Progenitor cell of endocrine pancreas (in vitro differentiated cells): ENCODE measurements at regions not wholly inside any gene's neighbourhood (a gene's known extent, or its start where the extent isn't known, plus 50 kb on each side); places are given as distances from the start of the nearest gene placed in this dataset.

Source experiments
- DNase-seq: peaks from one replicate; pipeline ENCODE4 v3.0.0; 2021; ENCODE audit warnings: low spot score; ENCODE audit not compliant: unreplicated experiment
- H3K27ac Mint-ChIP-seq: 2 replicates; pipeline ENCODE4 v1.8.0; 2021; ENCODE audit warnings: mild to moderate bottlenecking, moderate library complexity, mixed read lengths
- H3K27me3 Mint-ChIP-seq: 2 replicates; pipeline ENCODE4 v1.8.0; 2021; ENCODE audit warnings: mixed read lengths
- H3K36me3 Mint-ChIP-seq: 2 replicates; pipeline ENCODE4 v1.8.0; 2022; ENCODE audit warnings: mixed read lengths; ENCODE audit not compliant: insufficient read depth
- H3K4me1 Mint-ChIP-seq: 2 replicates; pipeline ENCODE4 v1.8.0; 2021; ENCODE audit warnings: low read depth, mixed read lengths
- H3K4me3 Mint-ChIP-seq: 2 replicates; pipeline ENCODE4 v1.8.0; 2021; ENCODE audit warnings: low read depth, mild to moderate bottlenecking, moderate library complexity, mixed read lengths
- H3K9me3 Mint-ChIP-seq: 2 replicates; pipeline ENCODE4 v1.8.0; 2021; ENCODE audit warnings: low read depth, mixed read lengths
- TF ChIP-seq, protein P1 (sequence below): fragments of 200-600 bp; sonication (generic); IDR thresholded peaks from one replicate; pipeline ENCODE4 v1.5.0; 2021; ENCODE audit warnings: antibody characterized with exemption, mild to moderate bottlenecking; ENCODE audit not compliant: unreplicated experiment

DNA sequence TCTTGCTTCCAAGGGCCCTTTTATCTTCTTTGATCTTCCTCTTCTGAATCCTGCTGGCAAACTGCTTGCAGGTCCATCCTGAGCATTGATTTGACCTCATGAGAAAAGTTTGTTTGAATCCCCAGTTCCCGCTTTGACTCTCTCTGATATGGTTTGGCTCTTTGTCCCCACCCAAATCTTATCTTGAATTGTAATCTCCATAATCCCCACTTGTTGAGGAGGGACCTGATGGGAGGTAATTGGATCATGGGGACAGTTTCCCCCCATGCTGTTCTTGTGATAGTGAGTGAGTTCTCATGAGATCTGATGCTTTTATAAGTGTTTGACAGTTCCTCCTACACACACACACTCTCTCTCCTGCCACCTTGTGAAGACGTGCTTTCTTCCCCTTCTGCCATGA lies 126.6 kb upstream of the ARHGAP20 start:
- DNase-seq = no peak
- no peak overlapping the region for H3K4me3 Mint-ChIP-seq
- TF ChIP-seq, protein P1, sequence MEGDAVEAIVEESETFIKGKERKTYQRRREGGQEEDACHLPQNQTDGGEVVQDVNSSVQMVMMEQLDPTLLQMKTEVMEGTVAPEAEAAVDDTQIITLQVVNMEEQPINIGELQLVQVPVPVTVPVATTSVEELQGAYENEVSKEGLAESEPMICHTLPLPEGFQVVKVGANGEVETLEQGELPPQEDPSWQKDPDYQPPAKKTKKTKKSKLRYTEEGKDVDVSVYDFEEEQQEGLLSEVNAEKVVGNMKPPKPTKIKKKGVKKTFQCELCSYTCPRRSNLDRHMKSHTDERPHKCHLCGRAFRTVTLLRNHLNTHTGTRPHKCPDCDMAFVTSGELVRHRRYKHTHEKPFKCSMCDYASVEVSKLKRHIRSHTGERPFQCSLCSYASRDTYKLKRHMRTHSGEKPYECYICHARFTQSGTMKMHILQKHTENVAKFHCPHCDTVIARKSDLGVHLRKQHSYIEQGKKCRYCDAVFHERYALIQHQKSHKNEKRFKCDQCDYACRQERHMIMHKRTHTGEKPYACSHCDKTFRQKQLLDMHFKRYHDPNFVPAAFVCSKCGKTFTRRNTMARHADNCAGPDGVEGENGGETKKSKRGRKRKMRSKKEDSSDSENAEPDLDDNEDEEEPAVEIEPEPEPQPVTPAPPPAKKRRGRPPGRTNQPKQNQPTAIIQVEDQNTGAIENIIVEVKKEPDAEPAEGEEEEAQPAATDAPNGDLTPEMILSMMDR = no peak
- peaks cover 7% of the 10 kb centered on the region for H3K9me3 Mint-ChIP-seq
- H3K4me1 Mint-ChIP-seq = no peaks in the 10 kb centered on the region
- H3K27ac Mint-ChIP-seq = no peak overlapping the region
- H3K27me3 Mint-ChIP-seq = peaks cover 11% of the 10 kb centered on the region
- H3K36me3 Mint-ChIP-seq = no peaks in the 10 kb centered on the region

DNA sequence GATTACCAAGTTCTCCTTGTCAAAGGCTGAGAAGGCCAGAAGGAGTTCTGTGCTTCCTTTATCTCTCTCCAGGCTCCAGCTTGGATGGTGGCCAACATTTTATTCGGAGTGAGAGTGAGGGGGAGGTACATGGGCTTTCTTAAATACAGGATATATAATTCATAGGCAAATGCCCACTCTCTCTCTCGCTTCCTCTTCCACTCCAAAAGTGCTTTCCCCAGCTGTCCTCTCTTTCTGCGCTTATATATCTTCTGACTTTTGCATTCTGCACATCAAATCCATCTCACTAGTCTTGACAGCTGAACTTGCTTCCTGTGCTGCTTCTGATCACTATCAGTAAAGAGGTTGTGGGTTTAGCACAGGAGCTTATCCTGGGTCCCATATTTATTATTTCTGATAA lies 125.4 kb upstream of the ARHGAP20 start:
- TF ChIP-seq, protein P1 = no peak
- peaks cover 5% of the 10 kb centered on the region for H3K9me3 Mint-ChIP-seq
- H3K4me1 Mint-ChIP-seq = no peaks in the 10 kb centered on the region
- peaks cover 11% of the 10 kb centered on the region for H3K27me3 Mint-ChIP-seq
- H3K27ac Mint-ChIP-seq = no peak overlapping the region
- no peak overlapping the region for H3K4me3 Mint-ChIP-seq
- no peaks in the 10 kb centered on the region for H3K36me3 Mint-ChIP-seq
- DNase-seq = no peak

DNA sequence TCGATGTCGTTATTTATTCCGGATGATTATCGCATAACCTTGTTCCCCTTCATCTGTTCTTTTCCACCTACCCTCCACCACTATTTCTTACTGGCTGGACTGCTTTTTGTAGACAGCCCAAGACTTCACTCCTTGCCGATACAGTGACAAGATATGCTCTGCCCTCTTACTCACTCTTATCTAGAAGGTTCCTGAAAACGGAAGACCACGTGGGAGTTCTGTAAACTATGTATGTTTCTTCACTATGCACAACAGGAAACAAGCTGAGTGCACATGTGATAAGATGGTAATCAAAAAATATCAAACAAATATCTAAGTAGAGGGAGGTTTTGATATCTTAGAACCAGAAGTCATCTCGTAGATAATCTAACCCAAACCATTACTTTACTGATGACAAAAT lies 122.9 kb upstream of the ARHGAP20 start:
- DNase-seq = no peak
- TF ChIP-seq, protein P1 = no peak
- Mint-ChIP-seq H3K27me3 (peaks cover 13% of the 10 kb centered on the region), H3K4me3 (no peak overlapping the region), H3K36me3 (no peaks in the 10 kb centered on the region), H3K4me1 (no peaks in the 10 kb centered on the region), H3K27ac (no peak overlapping the region), H3K9me3 (peaks cover 5% of the 10 kb centered on the region)

DNA sequence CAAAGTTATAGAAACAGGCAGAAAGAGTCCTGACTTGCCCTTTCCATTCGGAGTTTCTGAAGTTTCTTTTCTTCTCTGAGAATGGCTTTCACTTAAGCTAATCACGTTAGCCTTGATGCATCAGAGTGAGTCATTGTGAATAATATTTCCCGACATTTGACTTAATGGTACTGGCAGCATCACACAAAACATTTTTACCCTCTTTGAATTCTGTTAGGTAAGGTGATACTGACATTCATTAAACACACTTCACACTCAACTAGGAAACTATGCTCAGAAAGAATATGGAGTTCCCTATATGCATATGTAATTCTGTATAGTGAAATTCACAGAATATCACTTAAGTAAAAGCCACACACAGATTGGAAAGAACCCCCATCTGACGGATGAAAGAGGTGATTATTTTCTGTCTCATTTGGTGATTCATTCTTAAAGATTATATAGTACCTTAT lies 120.8 kb upstream of the ARHGAP20 start:
- Mint-ChIP-seq H3K27me3 (peaks cover 5% of the 10 kb centered on the region), H3K4me3 (no peak overlapping the region), H3K27ac (no peak overlapping the region), H3K36me3 (no peaks in the 10 kb centered on the region), H3K9me3 (no peaks in the 10 kb centered on the region), H3K4me1 (no peaks in the 10 kb centered on the region)
- no peak for DNase-seq
- TF ChIP-seq, protein P1 = no peak

DNA sequence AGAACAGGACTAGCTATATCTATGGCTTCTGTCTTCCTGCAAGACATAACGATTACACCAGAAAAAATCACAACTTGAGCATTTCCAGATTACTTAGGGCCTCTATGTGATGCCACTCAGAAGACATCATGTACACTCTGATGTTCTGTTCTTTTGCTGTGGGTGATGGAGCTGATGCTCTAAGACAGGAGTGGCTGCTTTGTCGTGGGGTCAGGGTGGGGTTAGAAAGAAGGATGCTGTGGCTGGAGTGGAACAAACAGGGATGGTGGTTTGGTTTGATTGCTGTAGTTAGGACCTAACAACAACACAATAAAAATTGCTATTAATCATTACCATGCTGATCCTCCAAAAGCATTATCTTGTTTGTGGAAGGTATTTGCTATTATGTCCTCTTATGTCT lies 120.3 kb upstream of the ARHGAP20 start:
- Mint-ChIP-seq H3K4me3 (no peak overlapping the region), H3K4me1 (no peaks in the 10 kb centered on the region), H3K36me3 (no peaks in the 10 kb centered on the region), H3K27ac (no peak overlapping the region), H3K27me3 (peaks cover 5% of the 10 kb centered on the region), H3K9me3 (no peaks in the 10 kb centered on the region)
- TF ChIP-seq, protein P1 = no peak
- no peak for DNase-seq
